H1 (cell line): ENCODE measurements at regions not wholly inside any gene's neighbourhood (a gene's known extent, or its start where the extent isn't known, plus 50 kb on each side); places are given as distances from the start of the nearest gene placed in this dataset.

Experiments used
- BRCA1 ChIP-seq: IDR thresholded peaks from 2 replicates; pipeline ENCODE4 v1.6.1; 2012; ENCODE audit warnings: low read depth, low read length, improper control_type of control experiment
- CBX8 ChIP-seq: fragments of 300-800, 300-1000 bp; sonication (generic); IDR thresholded peaks from 2 replicates; pipeline ENCODE4 v1.7.1; 2016; ENCODE audit warnings: low read depth, low read length, borderline replicate concordance
- EGR1 ChIP-seq: IDR thresholded peaks from 2 replicates; pipeline ENCODE4 v1.6.1; 2011; ENCODE audit warnings: low read depth, low read length, borderline replicate concordance
- GABPA ChIP-seq: IDR thresholded peaks from 2 replicates; pipeline ENCODE4 v1.6.1; 2011; ENCODE audit warnings: mild to moderate bottlenecking, low read length, moderate library complexity, borderline replicate concordance; ENCODE audit not compliant: insufficient read depth
- RNF2 ChIP-seq: fragments of 200-900, 300-1000 bp; sonication (generic); IDR thresholded peaks from 2 replicates; pipeline ENCODE4 v1.7.1; 2016; ENCODE audit warnings: borderline replicate concordance, low read depth, mild to moderate bottlenecking, antibody characterized with exemption, low read length; ENCODE audit not compliant: poor library complexity, severe bottlenecking; ENCODE audit errors: missing control alignments
- TCF12 ChIP-seq: IDR thresholded peaks from 2 replicates; pipeline ENCODE4 v1.6.1; 2011; ENCODE audit warnings: low read depth, mild to moderate bottlenecking, low read length

DNA sequence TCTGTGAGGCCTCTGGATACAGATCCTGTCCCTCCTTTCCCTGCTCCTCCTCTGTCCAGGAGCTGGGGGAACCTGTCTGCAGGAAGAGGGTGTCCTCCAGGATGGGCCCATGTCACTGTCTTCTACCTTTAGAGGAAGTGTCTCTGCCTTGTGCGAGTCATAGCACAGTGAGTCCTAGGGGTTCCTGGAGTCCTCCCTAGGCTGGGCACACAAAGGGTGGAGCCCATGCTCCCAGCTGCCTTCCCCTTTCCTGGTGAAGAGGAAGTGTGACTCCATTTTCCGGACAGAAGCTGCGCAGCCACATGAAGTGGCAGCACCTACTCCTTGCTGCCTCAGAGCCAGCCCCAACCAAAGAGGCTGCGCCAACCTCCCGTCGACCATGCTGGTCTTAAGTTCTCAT lies 112.2 kb downstream of the CTTN start (continued):
- no peak for TF ChIP-seq GABPA
- TF ChIP-seq BRCA1: no peak
- no peak for TF ChIP-seq RNF2
- no peak for TF ChIP-seq EGR1
- TF ChIP-seq TCF12: no peak
- no peak for TF ChIP-seq CBX8
- TF ChIP-seq, all 59 proteins: peak for 0
